ENCODE measurements at regions not wholly inside any gene's neighbourhood (a gene's known extent, or its start where the extent isn't known, plus 50 kb on each side); places are given as distances from the start of the nearest gene placed in this dataset.

DNA sequence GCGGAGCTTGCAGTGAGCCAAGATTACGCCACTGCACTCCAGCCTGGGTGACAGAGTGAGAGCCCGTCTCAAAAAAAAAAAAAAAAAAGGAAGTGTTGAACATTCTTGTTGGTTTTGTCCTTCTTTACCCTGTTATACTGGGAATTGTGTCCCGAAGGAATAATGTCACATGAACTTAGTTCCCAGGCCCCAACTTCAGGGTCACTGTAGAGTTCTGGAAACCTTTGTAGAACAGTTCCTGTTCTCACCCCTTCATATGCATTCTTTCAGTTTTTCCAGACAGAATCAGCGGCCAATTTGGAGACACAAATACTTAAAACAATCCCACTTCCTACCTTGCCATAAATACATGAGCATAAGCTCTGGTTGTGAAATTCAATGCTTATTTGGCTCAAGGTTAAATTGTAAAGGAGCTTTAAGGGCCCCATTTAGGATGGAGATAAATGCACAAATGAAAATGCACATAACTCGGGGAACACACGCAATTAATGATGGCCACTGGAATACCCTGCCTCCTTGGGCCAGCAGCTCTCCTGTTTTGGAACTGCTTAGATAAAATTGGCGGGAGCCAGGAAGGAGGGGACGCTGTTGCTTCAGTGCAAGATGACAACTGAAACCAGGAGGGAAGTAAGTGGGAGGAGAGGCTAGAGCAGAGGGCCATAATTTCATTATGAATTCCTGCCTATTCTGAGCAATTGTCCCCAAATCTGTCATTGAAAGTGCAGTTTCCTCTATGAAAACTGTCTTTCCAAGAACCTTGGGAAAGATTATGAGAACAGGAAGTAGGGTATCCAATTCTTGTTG, 153.7 kb downstream of the FGF1 start:
- H3K27me3 Mint-ChIP-seq: no peaks in the 10 kb centered on the region
- peaks cover 9% of the 10 kb centered on the region for H3K9me3 Mint-ChIP-seq
- no peak for DNase-seq (ENCODE audit: extremely low spot score, unreplicated experiment)
- TF ChIP-seq, protein P1, sequence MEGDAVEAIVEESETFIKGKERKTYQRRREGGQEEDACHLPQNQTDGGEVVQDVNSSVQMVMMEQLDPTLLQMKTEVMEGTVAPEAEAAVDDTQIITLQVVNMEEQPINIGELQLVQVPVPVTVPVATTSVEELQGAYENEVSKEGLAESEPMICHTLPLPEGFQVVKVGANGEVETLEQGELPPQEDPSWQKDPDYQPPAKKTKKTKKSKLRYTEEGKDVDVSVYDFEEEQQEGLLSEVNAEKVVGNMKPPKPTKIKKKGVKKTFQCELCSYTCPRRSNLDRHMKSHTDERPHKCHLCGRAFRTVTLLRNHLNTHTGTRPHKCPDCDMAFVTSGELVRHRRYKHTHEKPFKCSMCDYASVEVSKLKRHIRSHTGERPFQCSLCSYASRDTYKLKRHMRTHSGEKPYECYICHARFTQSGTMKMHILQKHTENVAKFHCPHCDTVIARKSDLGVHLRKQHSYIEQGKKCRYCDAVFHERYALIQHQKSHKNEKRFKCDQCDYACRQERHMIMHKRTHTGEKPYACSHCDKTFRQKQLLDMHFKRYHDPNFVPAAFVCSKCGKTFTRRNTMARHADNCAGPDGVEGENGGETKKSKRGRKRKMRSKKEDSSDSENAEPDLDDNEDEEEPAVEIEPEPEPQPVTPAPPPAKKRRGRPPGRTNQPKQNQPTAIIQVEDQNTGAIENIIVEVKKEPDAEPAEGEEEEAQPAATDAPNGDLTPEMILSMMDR (conservative IDR thresholded peaks at IDR 0.05): no peak
- H3K4me1 Mint-ChIP-seq (ENCODE audit: unreplicated experiment): peaks cover 11% of the 10 kb centered on the region
- H3K36me3 Mint-ChIP-seq: no peaks in the 10 kb centered on the region
- H3K4me3 Mint-ChIP-seq: no peak overlapping the region
- H3K27ac Mint-ChIP-seq: no peak overlapping the region

DNA sequence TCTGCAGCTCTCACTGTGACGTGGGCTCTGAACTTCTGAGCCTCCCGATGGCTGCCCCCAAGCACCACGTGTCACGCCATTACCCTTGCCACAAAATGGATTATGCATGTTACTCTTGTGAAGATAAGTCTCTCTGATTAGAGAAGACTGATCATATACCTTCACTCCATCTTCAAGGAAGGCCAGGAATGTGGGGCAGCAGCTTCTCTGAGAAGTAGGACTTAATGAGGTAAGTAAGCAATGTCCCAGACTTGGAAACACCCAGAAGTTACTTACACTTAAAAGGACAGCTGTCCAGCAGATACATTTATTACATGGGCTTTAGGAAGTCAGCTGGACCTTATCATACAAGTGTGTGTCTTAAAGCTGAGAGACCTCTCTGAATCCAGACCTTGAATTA, 155.0 kb downstream of the FGF1 start:
- TF ChIP-seq, protein P1 (conservative IDR thresholded peaks at IDR 0.05): no peak
- no peak overlapping the region for H3K4me3 Mint-ChIP-seq

DNA sequence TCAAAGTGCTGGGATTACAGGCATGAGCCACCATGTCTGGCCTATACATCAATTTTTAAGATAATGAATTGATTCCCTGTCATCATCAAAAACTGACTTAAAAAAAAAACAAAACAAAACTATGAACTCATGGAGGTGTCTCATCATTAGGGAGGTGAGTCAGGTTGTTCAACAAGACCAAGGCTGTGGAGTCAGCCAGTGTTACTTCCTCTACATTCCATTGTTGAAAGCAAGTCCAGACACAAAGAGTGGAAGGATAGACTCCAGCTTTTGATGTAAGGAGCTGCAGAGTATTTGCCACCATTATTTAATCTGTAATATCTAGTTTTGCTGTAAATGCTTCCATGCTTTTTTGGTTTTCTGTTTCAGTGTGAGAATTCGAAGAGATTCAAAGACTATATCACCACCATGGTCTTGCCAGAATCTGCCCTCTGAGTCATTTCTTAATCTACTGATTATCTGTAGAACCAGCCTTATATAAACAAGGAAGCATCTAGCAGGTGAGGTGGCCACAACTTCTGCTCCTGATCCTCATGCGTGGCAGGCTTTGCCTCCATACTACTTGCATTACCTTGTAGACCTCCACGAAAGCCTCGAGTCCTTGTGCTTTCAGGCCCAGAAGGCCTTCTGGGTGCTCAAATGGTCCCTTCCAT, 156.1 kb downstream of the FGF1 start:
- H3K9me3 Mint-ChIP-seq: peaks cover 6% of the 10 kb centered on the region
- DNase-seq (ENCODE audit: extremely low spot score, unreplicated experiment): no peak
- no peaks in the 10 kb centered on the region for H3K36me3 Mint-ChIP-seq
- TF ChIP-seq, protein P1 (conservative IDR thresholded peaks at IDR 0.05): no peak
- peaks cover 11% of the 10 kb centered on the region for H3K4me1 Mint-ChIP-seq (ENCODE audit: unreplicated experiment)
- H3K27ac Mint-ChIP-seq: peak overlapping the region; percentile 45
- no peaks in the 10 kb centered on the region for H3K27me3 Mint-ChIP-seq
- H3K4me3 Mint-ChIP-seq: no peak overlapping the region

More for the DNA sequence above, 155.0 kb downstream of the FGF1 start:
- H3K27me3 Mint-ChIP-seq: no peaks in the 10 kb centered on the region
- H3K36me3 Mint-ChIP-seq: no peaks in the 10 kb centered on the region
- no peak for DNase-seq (ENCODE audit: extremely low spot score, unreplicated experiment)
- H3K4me1 Mint-ChIP-seq (ENCODE audit: unreplicated experiment): peaks cover 11% of the 10 kb centered on the region
- peaks cover 9% of the 10 kb centered on the region for H3K9me3 Mint-ChIP-seq
- H3K27ac Mint-ChIP-seq: peak overlapping the region; percentile 8

DNA sequence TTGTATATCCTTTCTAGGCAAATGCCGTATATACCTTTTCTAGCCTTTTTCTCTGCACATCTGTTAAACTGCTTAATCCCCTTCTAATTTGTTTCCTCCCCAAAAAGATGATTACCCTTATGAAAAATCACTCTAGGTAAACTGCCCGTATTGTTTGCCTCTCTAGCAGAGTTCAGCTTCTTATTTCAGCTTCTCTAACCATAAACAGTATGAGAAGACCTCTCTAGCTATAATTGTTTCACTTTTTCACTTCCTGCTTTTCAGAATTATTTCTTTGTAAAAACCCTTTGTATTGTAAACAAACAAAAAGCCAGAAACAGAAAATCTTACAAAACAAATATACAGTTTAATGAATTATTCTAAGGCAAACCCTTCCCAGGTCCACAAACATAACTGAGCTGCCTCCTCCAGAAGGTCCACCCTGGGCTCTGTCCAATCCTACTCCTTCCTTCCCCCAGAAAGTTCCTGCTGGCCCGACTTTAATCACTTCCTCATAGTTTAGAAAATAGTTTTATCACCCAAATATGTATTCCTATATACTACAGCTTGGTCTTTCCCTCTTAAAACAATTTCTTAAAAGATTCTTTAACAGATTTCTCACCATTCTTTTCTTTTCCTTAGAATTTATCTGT, 158.1 kb downstream of the FGF1 start:
- TF ChIP-seq, protein P1 (conservative IDR thresholded peaks at IDR 0.05): no peak
- Mint-ChIP-seq H3K36me3 (no peaks in the 10 kb centered on the region), H3K4me3 (no peak overlapping the region), H3K4me1 (ENCODE audit: unreplicated experiment) (peaks cover 11% of the 10 kb centered on the region), H3K27me3 (no peaks in the 10 kb centered on the region), H3K9me3 (peaks cover 5% of the 10 kb centered on the region), H3K27ac (no peak overlapping the region)
- no peak for DNase-seq (ENCODE audit: extremely low spot score, unreplicated experiment)

DNA sequence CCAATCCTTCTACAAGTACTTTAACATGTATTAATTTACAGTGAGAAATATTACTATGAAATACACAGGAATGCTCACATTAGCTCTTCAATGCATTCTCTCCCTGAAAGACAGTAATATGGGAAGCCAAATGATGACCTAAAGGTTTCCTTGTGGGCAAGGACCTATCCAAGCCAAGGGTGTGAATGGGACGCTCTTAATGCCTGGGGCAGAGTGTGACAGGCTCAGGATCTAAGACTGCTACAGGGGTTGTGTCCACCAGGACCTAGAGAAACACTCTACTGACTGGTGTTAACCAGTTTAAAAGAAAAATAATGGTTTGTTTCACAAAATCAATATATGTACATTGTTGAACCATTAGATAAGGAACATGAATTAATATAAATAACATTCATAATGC, 158.7 kb downstream of the FGF1 start:
- TF ChIP-seq, protein P1 (conservative IDR thresholded peaks at IDR 0.05): no peak

More for the DNA sequence above, 158.7 kb downstream of the FGF1 start:
- Mint-ChIP-seq H3K36me3 (no peaks in the 10 kb centered on the region), H3K27me3 (no peaks in the 10 kb centered on the region), H3K27ac (no peak overlapping the region), H3K9me3 (peaks cover 5% of the 10 kb centered on the region), H3K4me3 (no peak overlapping the region), H3K4me1 (ENCODE audit: unreplicated experiment) (peaks cover 10% of the 10 kb centered on the region)
- DNase-seq (ENCODE audit: extremely low spot score, unreplicated experiment): no peak

Measured in type B pancreatic cell (in vitro differentiated cells).